ENCODE measurements at regions not wholly inside any gene's neighbourhood (a gene's known extent, or its start where the extent isn't known, plus 50 kb on each side); places are given as distances from the start of the nearest gene placed in this dataset.
"Not testable (repeated sequence)": the region's sequence is repeated elsewhere in the genome, so short reads cannot be mapped to it uniquely, and the experiment has no call there.

- no peak for TF ChIP-seq CTCF (IDR thresholded peaks at IDR 0.05; ENCODE audit: borderline replicate concordance)
- intact Hi-C loops (cut with micrococcal nuclease) = no loop called here
- Histone ChIP-seq H3K4me3 (no peak overlapping the region), H3K9me3 (replicated peaks) (peaks cover 21% of the 10 kb centered on the region), H3K4me1 (no peaks in the 10 kb centered on the region), H3K27me3 (ENCODE audit: low read depth) (no peaks in the 10 kb centered on the region), H3K27ac (replicated peaks) (no peak overlapping the region), H3K36me3 (no peaks in the 10 kb centered on the region)
- DNase-seq = no peak
Measured at GRCh38 chr15:94858920-94859319, 627.6 kb downstream of the MCTP2 start.

GRCh38 chr15:94864600-94864999, 633.2 kb downstream of the MCTP2 start:
- no peak for TF ChIP-seq CTCF (IDR thresholded peaks at IDR 0.05; ENCODE audit: borderline replicate concordance)
- intact Hi-C loops (cut with micrococcal nuclease) = no loop called here

GRCh38 chr15:94868265-94868664, 636.9 kb downstream of the MCTP2 start:
- H3K4me1 ChIP-seq; H3K27ac ChIP-seq (replicated peaks); DNase-seq; H3K9me3 ChIP-seq (replicated peaks); H3K4me3 ChIP-seq; H3K27me3 ChIP-seq (ENCODE audit: low read depth); intact Hi-C loops (cut with micrococcal nuclease); H3K36me3 ChIP-seq: not testable (repeated sequence)

More at GRCh38 chr15:94864600-94864999, 633.2 kb downstream of the MCTP2 start:
- no peaks in the 10 kb centered on the region for H3K36me3 ChIP-seq
- no peak overlapping the region for H3K27ac ChIP-seq (replicated peaks)
- peaks cover 16% of the 10 kb centered on the region for H3K9me3 ChIP-seq (replicated peaks)
- no peak for DNase-seq
- H3K4me1 ChIP-seq = no peaks in the 10 kb centered on the region
- H3K4me3 ChIP-seq = no peak overlapping the region
- H3K27me3 ChIP-seq (ENCODE audit: low read depth) = no peaks in the 10 kb centered on the region

- no peak overlapping the region for H3K27ac ChIP-seq (replicated peaks)
- no peaks in the 10 kb centered on the region for H3K36me3 ChIP-seq
- intact Hi-C loops (cut with micrococcal nuclease) = no loop called here
- no peak overlapping the region for H3K4me3 ChIP-seq
- H3K9me3 ChIP-seq (replicated peaks) = peaks cover 28% of the 10 kb centered on the region
- no peak for DNase-seq
- no peak for TF ChIP-seq CTCF (IDR thresholded peaks at IDR 0.05; ENCODE audit: borderline replicate concordance)
- no peaks in the 10 kb centered on the region for H3K27me3 ChIP-seq (ENCODE audit: low read depth)
- no peaks in the 10 kb centered on the region for H3K4me1 ChIP-seq
Measured at GRCh38 chr15:94875550-94875949, 644.2 kb downstream of the MCTP2 start.

- no peaks in the 10 kb centered on the region for H3K4me1 ChIP-seq
Measured at GRCh38 chr15:94877833-94878232, 646.5 kb downstream of the MCTP2 start.

More at GRCh38 chr15:94877833-94878232, 646.5 kb downstream of the MCTP2 start:
- DNase-seq = no peak
- intact Hi-C loops (cut with micrococcal nuclease) = no loop called here
- no peak overlapping the region for H3K27ac ChIP-seq (replicated peaks)
- no peak overlapping the region for H3K4me3 ChIP-seq
- H3K36me3 ChIP-seq = no peaks in the 10 kb centered on the region
- H3K9me3 ChIP-seq (replicated peaks) = peaks cover 26% of the 10 kb centered on the region
- no peak for TF ChIP-seq CTCF (IDR thresholded peaks at IDR 0.05; ENCODE audit: borderline replicate concordance)
- H3K27me3 ChIP-seq (ENCODE audit: low read depth) = no peaks in the 10 kb centered on the region

Data from left ventricle myocardium inferior (tissue), 1 donor.